PFSK-1 (cell line): ENCODE measurements at regions not wholly inside any gene's neighbourhood (a gene's known extent, or its start where the extent isn't known, plus 50 kb on each side); places are given as distances from the start of the nearest gene placed in this dataset.

ENCODE experiments used
- POLR2AphosphoS5 ChIP-seq: IDR thresholded peaks from 2 replicates; pipeline ENCODE4 v1.6.1; 2012; ENCODE audit warnings: low read depth, mild to moderate bottlenecking, control low read depth, low read length, moderate library complexity
- REST ChIP-seq, 2 experiments: IDR thresholded peaks; 2 replicates each; pipeline versions ENCODE4 v1.6.1 to v1.8.0; 2011 to 2012; ENCODE audit warnings: low read depth in 2 of 2, low read length in 2 of 2, control low read depth in 1 of 2, inconsistent platforms in 1 of 2, mild to moderate bottlenecking in 1 of 2, moderate library complexity in 1 of 2; ENCODE audit not compliant: insufficient read depth in 1 of 2
- TAF1 ChIP-seq: IDR thresholded peaks from 2 replicates; pipeline ENCODE4 v1.6.1; 2012; ENCODE audit warnings: low read length, control low read depth, borderline replicate concordance; ENCODE audit not compliant: insufficient read depth

GRCh38 chr5:5658889-5659465 is 236.5 kb downstream of the ICE1 start:
- no peak for TF ChIP-seq REST (IDR thresholded peaks at IDR 0.05; ENCODE audit: insufficient read depth in 1 of 2, low read depth in 2 of 2, low read length in 2 of 2)
- TF ChIP-seq TAF1 = no peak
- TF ChIP-seq POLR2AphosphoS5 = no peak
